ENCODE measurements at regions not wholly inside any gene's neighbourhood (a gene's known extent, or its start where the extent isn't known, plus 50 kb on each side); places are given as distances from the start of the nearest gene placed in this dataset.
A peak's percentile ranks its signal among the peaks of the same experiment; 100 is the strongest.
"Not testable (repeated sequence)": the region's sequence is repeated elsewhere in the genome, so short reads cannot be mapped to it uniquely, and the experiment has no call there.

GRCh38 chr7:98764946-98765345 is 104.9 kb downstream of the TMEM130 start:
- TF ChIP-seq, protein P1, sequence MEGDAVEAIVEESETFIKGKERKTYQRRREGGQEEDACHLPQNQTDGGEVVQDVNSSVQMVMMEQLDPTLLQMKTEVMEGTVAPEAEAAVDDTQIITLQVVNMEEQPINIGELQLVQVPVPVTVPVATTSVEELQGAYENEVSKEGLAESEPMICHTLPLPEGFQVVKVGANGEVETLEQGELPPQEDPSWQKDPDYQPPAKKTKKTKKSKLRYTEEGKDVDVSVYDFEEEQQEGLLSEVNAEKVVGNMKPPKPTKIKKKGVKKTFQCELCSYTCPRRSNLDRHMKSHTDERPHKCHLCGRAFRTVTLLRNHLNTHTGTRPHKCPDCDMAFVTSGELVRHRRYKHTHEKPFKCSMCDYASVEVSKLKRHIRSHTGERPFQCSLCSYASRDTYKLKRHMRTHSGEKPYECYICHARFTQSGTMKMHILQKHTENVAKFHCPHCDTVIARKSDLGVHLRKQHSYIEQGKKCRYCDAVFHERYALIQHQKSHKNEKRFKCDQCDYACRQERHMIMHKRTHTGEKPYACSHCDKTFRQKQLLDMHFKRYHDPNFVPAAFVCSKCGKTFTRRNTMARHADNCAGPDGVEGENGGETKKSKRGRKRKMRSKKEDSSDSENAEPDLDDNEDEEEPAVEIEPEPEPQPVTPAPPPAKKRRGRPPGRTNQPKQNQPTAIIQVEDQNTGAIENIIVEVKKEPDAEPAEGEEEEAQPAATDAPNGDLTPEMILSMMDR (IDR thresholded peaks at IDR 0.05; ENCODE audit: low read depth, low read length, missing control alignments) = no peak
- Histone ChIP-seq H3K27ac (no peak overlapping the region), H3K36me3 (replicated peaks) (no peaks in the 10 kb centered on the region), H3K27me3 (replicated peaks) (no peaks in the 10 kb centered on the region), H3K4me3 (ENCODE audit: low read depth, low read length) (no peak overlapping the region)
- no peak for DNase-seq
- in situ Hi-C loops (cut with HindIII; ENCODE audit: low pct_ligation_motif_present, low sequenced_read_pairs) = no loop called here

- H3K36me3 ChIP-seq (replicated peaks); H3K4me3 ChIP-seq (ENCODE audit: low read depth, low read length); DNase-seq; H3K27me3 ChIP-seq (replicated peaks); H3K27ac ChIP-seq; in situ Hi-C loops (cut with HindIII; ENCODE audit: low pct_ligation_motif_present, low sequenced_read_pairs): not testable (repeated sequence)
Measured at GRCh38 chr7:98770085-98770484, 99.7 kb downstream of the TMEM130 start.

DNA sequence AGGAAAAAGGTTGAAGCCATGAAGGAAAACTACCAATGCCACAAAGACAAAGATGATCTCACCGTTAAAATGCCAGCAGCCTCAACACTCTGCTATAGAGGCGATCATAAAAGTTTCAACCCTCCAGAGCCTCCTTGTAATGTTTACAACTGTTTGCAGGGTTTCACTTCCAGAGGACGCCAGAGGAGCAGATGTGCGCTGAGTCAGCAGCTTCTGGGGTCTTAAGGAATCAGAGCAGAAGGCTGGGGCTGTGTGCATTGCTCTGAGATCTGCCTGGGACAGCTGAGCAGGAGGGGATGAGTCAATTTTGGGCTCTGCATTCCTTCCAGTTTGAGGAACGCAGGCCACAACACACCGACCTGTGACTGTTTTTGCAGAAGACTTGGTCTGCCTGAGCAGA is 98.3 kb downstream of the TMEM130 start:
- Histone ChIP-seq H3K27ac (no peak overlapping the region), H3K27me3 (replicated peaks) (no peaks in the 10 kb centered on the region), H3K36me3 (replicated peaks) (no peaks in the 10 kb centered on the region), H3K4me3 (ENCODE audit: low read depth, low read length) (no peak overlapping the region)
- in situ Hi-C loops (cut with HindIII; ENCODE audit: low pct_ligation_motif_present, low sequenced_read_pairs) = no loop called here
- DNase-seq = peak; percentile 31
- TF ChIP-seq, protein P1 (IDR thresholded peaks at IDR 0.05; ENCODE audit: low read depth, low read length, missing control alignments) = no peak

- Histone ChIP-seq H3K4me3 (ENCODE audit: low read depth, low read length) (no peak overlapping the region), H3K27ac (no peak overlapping the region), H3K27me3 (replicated peaks) (no peaks in the 10 kb centered on the region), H3K36me3 (replicated peaks) (no peaks in the 10 kb centered on the region)
- in situ Hi-C loops (cut with HindIII; ENCODE audit: low pct_ligation_motif_present, low sequenced_read_pairs) = no loop called here
- TF ChIP-seq, protein P1 (IDR thresholded peaks at IDR 0.05; ENCODE audit: low read depth, low read length, missing control alignments) = no peak
- DNase-seq = no peak
Measured at GRCh38 chr7:98771941-98772603, 97.7 kb downstream of the TMEM130 start.

DNA sequence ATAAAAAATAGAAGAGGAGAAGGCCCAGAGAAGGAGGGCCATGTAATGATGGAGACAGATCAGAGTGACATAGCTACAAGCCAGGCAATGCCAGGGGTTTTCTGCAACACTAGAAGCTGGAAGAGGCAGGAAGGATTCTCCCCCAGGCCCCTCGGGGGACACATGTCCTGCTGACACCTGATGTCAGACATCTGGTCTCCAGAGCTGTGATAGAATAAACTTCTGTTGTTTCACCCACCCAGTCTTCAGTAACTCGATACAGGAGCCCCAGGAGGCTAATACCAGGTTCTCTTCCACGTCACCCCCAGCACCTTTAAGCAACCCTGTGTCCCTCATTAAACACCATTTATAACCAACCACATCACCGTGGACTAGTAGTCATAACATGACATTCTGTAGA is 94.9 kb downstream of the TMEM130 start:
- DNase-seq = no peak
- no peak overlapping the region for H3K27ac ChIP-seq
- H3K4me3 ChIP-seq (ENCODE audit: low read depth, low read length) = no peak overlapping the region
- in situ Hi-C loops (cut with HindIII; ENCODE audit: low pct_ligation_motif_present, low sequenced_read_pairs) = no loop called here
- TF ChIP-seq, protein P1 (IDR thresholded peaks at IDR 0.05; ENCODE audit: low read depth, low read length, missing control alignments) = no peak
- no peaks in the 10 kb centered on the region for H3K36me3 ChIP-seq (replicated peaks)
- H3K27me3 ChIP-seq (replicated peaks) = no peaks in the 10 kb centered on the region

- Histone ChIP-seq H3K4me3 (ENCODE audit: low read depth, low read length) (no peak overlapping the region), H3K36me3 (replicated peaks) (no peaks in the 10 kb centered on the region), H3K27ac (no peak overlapping the region), H3K27me3 (replicated peaks) (no peaks in the 10 kb centered on the region)
- in situ Hi-C loops (cut with HindIII; ENCODE audit: low pct_ligation_motif_present, low sequenced_read_pairs) = no loop called here
- DNase-seq = no peak
- TF ChIP-seq, protein P1 (IDR thresholded peaks at IDR 0.05; ENCODE audit: low read depth, low read length, missing control alignments) = no peak
Measured at GRCh38 chr7:98777051-98777450, 92.8 kb downstream of the TMEM130 start.

Measured in brain microvascular endothelial cell (primary cell).